Lung (tissue), 11 donors: ENCODE measurements at regions not wholly inside any gene's neighbourhood (a gene's known extent, or its start where the extent isn't known, plus 50 kb on each side); places are given as distances from the start of the nearest gene placed in this dataset.

Source experiments
- ATAC-seq: fragments of 200-7000 bp; cut with Tn5 transposase; one replicate; pipeline ENCODE4 v1.9.1; 2020; ENCODE audit warnings: moderate number of reproducible peaks; ENCODE audit not compliant: insufficient read depth, low FRiP score
- DNase-seq, 3 donors: peaks; one replicate each; pipeline ENCODE4 v3.0.0-alpha.2; 2013 to 2017
- H3K27ac ChIP-seq, 2 donors: one replicate each; pipeline ENCODE4 v1.5.1; 2013; ENCODE audit warnings: mild to moderate bottlenecking in 2 of 2, moderate library complexity in 2 of 2, control low read depth in 1 of 2, inconsistent platforms in 1 of 2, low read depth in 1 of 2, low read length in 1 of 2
- H3K27me3 ChIP-seq, 3 donors: one replicate each; pipeline ENCODE4 v1.5.1; 2013; ENCODE audit warnings: low read length in 2 of 3; ENCODE audit not compliant: control insufficient read depth in 3 of 3, insufficient read depth in 3 of 3
- H3K36me3 ChIP-seq, 4 donors: one replicate each; pipeline ENCODE4 v1.5.1; 2013; ENCODE audit warnings: low read length in 4 of 4, mild to moderate bottlenecking in 1 of 4, moderate library complexity in 1 of 4; ENCODE audit not compliant: control insufficient read depth in 4 of 4, insufficient read depth in 4 of 4
- H3K4me1 ChIP-seq, 5 donors: one replicate each; pipeline ENCODE4 v1.5.1; 2013; ENCODE audit warnings: low read length in 5 of 5, mild to moderate bottlenecking in 2 of 5, moderate library complexity in 1 of 5; ENCODE audit not compliant: control insufficient read depth in 5 of 5, insufficient read depth in 5 of 5
- H3K4me3 ChIP-seq: one replicate; pipeline ENCODE4 v1.5.1; 2013; ENCODE audit warnings: mild to moderate bottlenecking, control low read depth, moderate library complexity
- H3K9ac ChIP-seq, 2 donors: one replicate each; pipeline ENCODE4 v1.5.1; 2013; ENCODE audit warnings: low read length in 2 of 2, control low read depth in 1 of 2; ENCODE audit not compliant: insufficient read depth in 1 of 2
- H3K9me3 ChIP-seq, 4 donors: one replicate each; pipeline ENCODE4 v1.5.1; 2013; ENCODE audit warnings: low read length in 3 of 4, mild to moderate bottlenecking in 1 of 4, moderate library complexity in 1 of 4; ENCODE audit not compliant: control insufficient read depth in 4 of 4, insufficient read depth in 3 of 4
- WGBS, 2 donors: extraction: QIAGEN DNeasy Blood & Tissue Kit; methylation state at CpG; one replicate each; pipeline ENCODE4 v1.1.7; 2013; 5-methylcytosine and 5-hydroxymethylcytosine counted together
- TF ChIP-seq, protein P1 (sequence below): IDR thresholded peaks from 2 replicates; pipeline ENCODE4 v1.5.1; 2012; ENCODE audit warnings: mild to moderate bottlenecking; ENCODE audit errors: control extremely low read depth, extremely low read depth
- donor health status: control.
- donor health status: control.
- donor health status: Bipolar disorder and iron deficiency.
- donor health status: healthy.
- donor health status: DM: yes; HTN: yes; CAD: no.

DNA sequence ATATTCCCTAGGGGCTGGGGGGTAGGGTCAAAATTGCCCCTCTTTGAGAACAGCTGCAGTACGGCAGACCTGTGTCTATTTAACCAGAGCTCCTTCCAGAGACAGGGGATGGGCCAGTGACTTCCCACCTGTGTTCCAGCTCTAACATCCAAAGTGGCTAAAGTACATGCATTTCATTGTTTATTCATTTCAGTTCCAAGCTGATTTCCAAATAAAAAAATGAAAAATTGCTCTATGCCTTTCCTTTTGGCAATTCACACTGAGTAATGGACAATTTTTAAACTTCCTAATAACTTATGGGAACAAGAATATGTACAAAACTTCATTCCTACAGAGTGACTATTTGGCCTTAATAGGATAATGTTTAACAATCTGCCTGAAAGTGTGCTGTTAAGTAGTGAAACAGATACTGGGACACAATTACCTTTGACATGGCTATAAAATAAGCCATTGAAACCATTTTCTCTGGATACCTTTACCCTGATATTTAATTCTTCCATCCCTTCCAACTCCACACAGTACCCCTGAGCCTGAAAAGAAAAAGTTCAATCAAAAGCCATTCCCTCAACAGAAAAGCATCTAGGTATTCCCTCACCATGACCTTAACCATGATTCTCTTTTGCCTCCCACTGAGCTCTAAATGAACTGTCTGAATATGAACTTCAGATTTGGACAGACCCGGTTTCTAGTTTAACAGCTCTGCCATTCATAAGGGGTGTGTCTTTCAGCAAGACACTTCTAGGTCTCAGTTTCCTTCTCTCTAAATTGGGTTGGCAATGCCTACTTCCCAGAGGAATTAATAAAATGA is 73.1 kb downstream of the RDH14 start:
- ATAC-seq (no peak), DNase-seq (no peak)
- Histone ChIP-seq H3K27ac (no peak overlapping the region), H3K4me1 (no peaks in the 10 kb centered on the region), H3K36me3 (no peaks in the 10 kb centered on the region), H3K9ac (no peak overlapping the region), H3K4me3 (no peak overlapping the region), H3K27me3 (no peaks in the 10 kb centered on the region), H3K9me3 (peaks cover 0 to 2% (median 0%) of the 10 kb centered on the region in 4 donors)
- TF ChIP-seq, protein P1, sequence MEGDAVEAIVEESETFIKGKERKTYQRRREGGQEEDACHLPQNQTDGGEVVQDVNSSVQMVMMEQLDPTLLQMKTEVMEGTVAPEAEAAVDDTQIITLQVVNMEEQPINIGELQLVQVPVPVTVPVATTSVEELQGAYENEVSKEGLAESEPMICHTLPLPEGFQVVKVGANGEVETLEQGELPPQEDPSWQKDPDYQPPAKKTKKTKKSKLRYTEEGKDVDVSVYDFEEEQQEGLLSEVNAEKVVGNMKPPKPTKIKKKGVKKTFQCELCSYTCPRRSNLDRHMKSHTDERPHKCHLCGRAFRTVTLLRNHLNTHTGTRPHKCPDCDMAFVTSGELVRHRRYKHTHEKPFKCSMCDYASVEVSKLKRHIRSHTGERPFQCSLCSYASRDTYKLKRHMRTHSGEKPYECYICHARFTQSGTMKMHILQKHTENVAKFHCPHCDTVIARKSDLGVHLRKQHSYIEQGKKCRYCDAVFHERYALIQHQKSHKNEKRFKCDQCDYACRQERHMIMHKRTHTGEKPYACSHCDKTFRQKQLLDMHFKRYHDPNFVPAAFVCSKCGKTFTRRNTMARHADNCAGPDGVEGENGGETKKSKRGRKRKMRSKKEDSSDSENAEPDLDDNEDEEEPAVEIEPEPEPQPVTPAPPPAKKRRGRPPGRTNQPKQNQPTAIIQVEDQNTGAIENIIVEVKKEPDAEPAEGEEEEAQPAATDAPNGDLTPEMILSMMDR = no peak
- 85 to 87% methylated on average over 2 of the region's 2 CpGs for WGBS, 2 donors

DNA sequence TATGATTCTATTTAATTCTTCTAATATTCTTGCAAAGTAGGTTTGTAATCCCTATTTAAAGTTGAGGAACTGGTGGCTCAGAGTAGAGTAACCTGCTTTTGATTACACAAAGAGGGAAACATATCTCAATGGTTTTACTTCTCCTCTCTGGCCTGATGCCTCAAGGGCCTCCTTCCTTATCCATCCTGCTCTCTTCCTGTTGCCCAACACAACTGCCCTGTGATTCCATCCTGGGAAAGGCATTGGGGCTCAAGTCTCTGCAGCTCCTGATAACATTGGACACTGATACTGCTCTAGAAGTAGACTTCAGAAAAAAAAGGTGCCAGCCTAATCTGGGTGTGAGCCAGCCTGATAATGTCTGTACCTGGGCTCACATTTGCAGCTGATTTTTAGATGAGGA is 75.8 kb downstream of the RDH14 start:
- Histone ChIP-seq H3K4me3 (no peak overlapping the region), H3K4me1 (peaks cover 0 to 6% (median 2%) of the 10 kb centered on the region in 5 donors), H3K27ac (no peak overlapping the region), H3K27me3 (no peaks in the 10 kb centered on the region), H3K9me3 (peaks cover 0 to 2% (median 0%) of the 10 kb centered on the region in 4 donors), H3K9ac (no peak overlapping the region), H3K36me3 (no peaks in the 10 kb centered on the region)
- TF ChIP-seq, protein P1 = no peak
- DNase-seq = no peak
- no peak for ATAC-seq

DNA sequence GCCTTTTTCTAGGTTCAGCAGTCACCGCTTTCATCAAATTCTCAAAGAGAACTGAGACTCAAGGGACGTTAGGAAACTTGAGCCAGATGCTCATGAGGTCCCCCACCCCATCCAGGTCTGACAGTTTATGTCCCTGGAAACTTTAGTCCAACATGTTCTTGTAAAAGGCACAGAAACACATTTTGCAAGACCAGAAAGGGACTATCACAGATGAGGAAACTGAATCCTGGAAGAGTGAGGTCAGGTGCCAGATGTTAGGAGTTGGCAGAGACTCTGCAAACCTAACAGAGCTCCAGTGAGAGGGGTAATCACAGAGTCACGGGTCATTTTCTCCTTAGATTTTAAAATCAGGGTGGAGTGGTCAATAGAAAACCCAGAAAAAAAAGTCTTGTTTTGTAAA is 76.6 kb downstream of the RDH14 start:
- Histone ChIP-seq H3K27ac (no peak overlapping the region), H3K4me3 (no peak overlapping the region), H3K27me3 (no peaks in the 10 kb centered on the region), H3K9ac (no peak overlapping the region), H3K4me1 (peaks cover 0 to 6% (median 2%) of the 10 kb centered on the region in 5 donors), H3K36me3 (no peaks in the 10 kb centered on the region), H3K9me3 (peaks cover 0 to 2% (median 0%) of the 10 kb centered on the region in 4 donors)
- ATAC-seq (no peak), DNase-seq (no peak)
- 82 to 85% methylated on average over 3 of the region's 3 CpGs for WGBS, 2 donors
- TF ChIP-seq, protein P1 = no peak

DNA sequence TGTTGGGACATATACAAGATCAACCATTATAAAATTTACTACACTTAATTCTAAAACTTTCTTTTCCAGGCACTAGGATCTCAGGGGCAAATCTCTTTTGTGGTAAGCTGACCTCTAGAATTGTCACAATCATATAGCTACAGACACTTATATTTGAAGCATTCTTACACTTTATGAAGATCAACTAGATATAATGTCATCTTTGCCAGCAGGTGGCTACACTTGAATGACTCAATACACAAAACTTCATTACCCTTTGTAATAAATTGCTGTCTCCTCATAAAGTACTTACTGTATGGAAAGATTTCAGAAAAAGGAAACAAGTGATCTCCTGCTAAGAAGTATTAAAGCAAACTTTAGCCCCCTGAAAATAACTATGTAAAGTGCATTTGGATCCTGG is 77.8 kb downstream of the RDH14 start:
- Histone ChIP-seq H3K36me3 (no peaks in the 10 kb centered on the region), H3K9ac (no peak overlapping the region), H3K9me3 (peaks cover 0 to 2% (median 0%) of the 10 kb centered on the region in 4 donors), H3K27me3 (no peaks in the 10 kb centered on the region), H3K4me1 (peaks cover 0 to 6% (median 2%) of the 10 kb centered on the region in 5 donors), H3K27ac (no peak overlapping the region), H3K4me3 (no peak overlapping the region)
- ATAC-seq (no peak), DNase-seq (no peak)
- TF ChIP-seq, protein P1 = no peak
